Liver (tissue), 8 donors: ENCODE measurements at regions not wholly inside any gene's neighbourhood (a gene's known extent, or its start where the extent isn't known, plus 50 kb on each side); places are given as distances from the start of the nearest gene placed in this dataset.

Source experiments
- DNase-seq: peaks from one replicate; pipeline ENCODE4 v3.0.0-alpha.2; 2017; ENCODE audit warnings: low spot score
- H3K27ac ChIP-seq, 2 donors: one replicate each; pipeline ENCODE4 v1.7.0; 2013; ENCODE audit warnings: inconsistent platforms in 2 of 2, low read length in 2 of 2, control low read depth in 1 of 2, low read depth in 1 of 2, mild to moderate bottlenecking in 1 of 2
- H3K27me3 ChIP-seq, 4 donors: one replicate each; pipeline versions ENCODE4 v1.6.1 to v1.7.0; 2013; ENCODE audit warnings: low read length in 3 of 4, inconsistent platforms in 1 of 4, mild to moderate bottlenecking in 1 of 4, moderate library complexity in 1 of 4; ENCODE audit not compliant: control insufficient read depth in 4 of 4, insufficient read depth in 4 of 4
- H3K36me3 ChIP-seq, 4 donors: one replicate each; pipeline versions ENCODE4 v1.6.1 to v1.7.0; 2013; ENCODE audit warnings: low read length in 3 of 4, mild to moderate bottlenecking in 3 of 4, low read depth in 1 of 4, moderate library complexity in 1 of 4; ENCODE audit not compliant: control insufficient read depth in 4 of 4, insufficient read depth in 3 of 4
- H3K4me1 ChIP-seq, 4 donors: one replicate each; pipeline versions ENCODE4 v1.6.1 to v1.7.0; 2013; ENCODE audit warnings: low read length in 3 of 4, mild to moderate bottlenecking in 3 of 4, moderate library complexity in 1 of 4; ENCODE audit not compliant: control insufficient read depth in 4 of 4, insufficient read depth in 4 of 4
- H3K4me3 ChIP-seq, 3 donors: one replicate each; pipeline versions ENCODE4 v1.6.1 to v1.7.0; 2013; ENCODE audit warnings: low read length in 3 of 3, control low read depth in 1 of 3, low read depth in 1 of 3, mild to moderate bottlenecking in 1 of 3
- H3K9ac ChIP-seq, 2 donors: one replicate each; pipeline ENCODE4 v1.7.0; 2013; ENCODE audit warnings: low read length in 2 of 2, mild to moderate bottlenecking in 2 of 2, moderate library complexity in 2 of 2, control low read depth in 1 of 2, low read depth in 1 of 2
- H3K9me3 ChIP-seq, 4 donors: one replicate each; pipeline versions ENCODE4 v1.6.1 to v1.7.0; 2013; ENCODE audit warnings: low read length in 3 of 4; ENCODE audit not compliant: control insufficient read depth in 4 of 4
- EGR1 ChIP-seq, 2 donors: IDR thresholded peaks; 2 replicates each; pipeline ENCODE4 v1.6.1; 2016 to 2018; ENCODE audit warnings: antibody characterized with exemption in 2 of 2, low read depth in 2 of 2
- FOXA1 ChIP-seq: IDR thresholded peaks from 2 replicates; pipeline ENCODE4 v1.6.1; 2016; ENCODE audit warnings: antibody characterized with exemption
- GABPA ChIP-seq, 2 donors: IDR thresholded peaks in 1 of 2; conservative IDR thresholded peaks in 1 of 2; 2 replicates each; pipeline ENCODE4 v1.6.1; 2016; ENCODE audit warnings: antibody characterized with exemption in 2 of 2, mild to moderate bottlenecking in 1 of 2, moderate library complexity in 1 of 2
- HNF4A ChIP-seq, 2 donors: conservative IDR thresholded peaks; 2 replicates each; pipeline ENCODE4 v1.6.1; 2016; ENCODE audit warnings: antibody characterized with exemption in 2 of 2, mild to moderate bottlenecking in 2 of 2
- HNF4G ChIP-seq: IDR thresholded peaks from 2 replicates; pipeline ENCODE4 v1.6.1; 2016; ENCODE audit warnings: antibody characterized with exemption
- JUND ChIP-seq, 2 donors: IDR thresholded peaks; 2 replicates each; pipeline ENCODE4 v1.6.1; 2016; ENCODE audit warnings: antibody characterized with exemption in 2 of 2
- NR2F2 ChIP-seq: IDR thresholded peaks from 2 replicates; pipeline ENCODE4 v1.6.1; 2016; ENCODE audit warnings: antibody characterized with exemption
- RAD21 ChIP-seq, 2 donors: IDR thresholded peaks; 2 replicates each; pipeline ENCODE4 v1.6.1; 2016; ENCODE audit warnings: antibody characterized with exemption in 2 of 2, mild to moderate bottlenecking in 2 of 2
- RXRA ChIP-seq, 2 donors: IDR thresholded peaks; 2 replicates each; pipeline ENCODE4 v1.6.1; 2017 to 2018; ENCODE audit warnings: antibody characterized with exemption in 2 of 2, mild to moderate bottlenecking in 1 of 2
- SP1 ChIP-seq: IDR thresholded peaks from 2 replicates; pipeline ENCODE4 v1.6.1; 2018; ENCODE audit warnings: antibody characterized with exemption, mild to moderate bottlenecking
- TAF1 ChIP-seq: conservative IDR thresholded peaks from 2 replicates; pipeline ENCODE4 v1.6.1; 2016; ENCODE audit warnings: antibody characterized with exemption, mild to moderate bottlenecking
- YY1 ChIP-seq: IDR thresholded peaks from 2 replicates; pipeline ENCODE4 v1.6.1; 2016; ENCODE audit warnings: antibody characterized with exemption, mild to moderate bottlenecking
- WGBS: extraction: QIAGEN DNeasy Blood & Tissue Kit; methylation state at CpG from one replicate; pipeline ENCODE4 v1.1.7; 2013; 5-methylcytosine and 5-hydroxymethylcytosine counted together
- TF ChIP-seq, protein P1 (sequence below): fragments of 150-350 bp; IDR thresholded peaks from 2 replicates; pipeline ENCODE4 v1.5.1; 2017; ENCODE audit warnings: improper control_type of control experiment, low read depth, low read length; ENCODE audit not compliant: missing input control
- TF ChIP-seq, protein P2 (sequence below): IDR thresholded peaks from 2 replicates; pipeline ENCODE4 v1.6.1; 2016; ENCODE audit warnings: antibody characterized with exemption, mild to moderate bottlenecking
- TF ChIP-seq, protein P3 (sequence below): IDR thresholded peaks from 2 replicates; pipeline ENCODE4 v1.6.1; 2016; ENCODE audit warnings: antibody characterized with exemption
- TF ChIP-seq, protein P4 (sequence below): IDR thresholded peaks from 2 replicates; pipeline ENCODE4 v1.6.1; 2016; ENCODE audit warnings: antibody characterized with exemption
- TF ChIP-seq, protein P5 (sequence below): IDR thresholded peaks from 2 replicates; pipeline ENCODE4 v1.6.1; 2016; ENCODE audit warnings: antibody characterized with exemption
- donor health status: healthy.
- donor health status: healthy.
- donor health status: healthy.
- donor health status: healthy.
- donor health status: healthy.

DNA sequence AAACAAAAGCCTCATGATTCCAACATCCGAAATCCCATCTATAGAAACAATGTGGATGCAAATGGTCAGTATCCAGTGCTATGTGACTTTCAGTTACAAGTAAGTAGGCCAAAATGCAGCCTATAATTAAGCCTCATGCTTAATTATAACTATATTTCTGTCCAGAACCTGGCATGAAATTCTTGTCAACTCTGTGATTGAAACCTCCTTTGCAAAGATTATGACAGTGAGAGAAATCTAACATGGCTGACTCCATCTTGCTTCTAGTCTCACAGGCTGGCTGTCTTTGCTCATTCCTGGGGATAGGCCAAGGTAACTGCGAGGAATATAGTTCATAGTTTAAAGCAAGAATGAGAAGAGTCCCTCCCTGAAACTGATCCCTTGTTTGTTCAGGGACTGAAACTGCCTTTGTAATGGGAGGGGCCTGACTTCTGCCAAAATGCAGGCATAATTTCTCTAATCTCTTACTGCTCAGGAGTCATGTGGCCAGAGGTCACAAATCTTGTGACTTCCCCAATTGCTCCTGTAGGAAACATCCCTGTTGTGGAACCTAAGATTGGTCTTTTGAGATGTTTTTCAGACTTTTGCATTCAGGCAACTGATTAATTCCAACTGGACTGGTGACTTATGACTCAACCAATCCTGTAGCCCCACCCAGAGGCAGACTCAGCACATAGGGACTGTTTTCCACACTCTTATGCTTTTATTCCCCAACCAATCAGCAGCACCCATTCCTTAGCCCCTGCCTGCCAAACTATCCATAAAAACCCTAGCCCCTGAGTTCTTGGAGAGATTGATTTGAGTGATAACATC, 84.5 kb upstream of the TLK1 start:
- no peaks in the 10 kb centered on the region for H3K4me1 ChIP-seq
- 93% methylated on average over 2 of the region's 2 CpGs for WGBS
- H3K36me3 ChIP-seq = no peaks in the 10 kb centered on the region
- TF ChIP-seq FOXA1 = no peak
- TF ChIP-seq RAD21 (IDR thresholded peaks at IDR 0.05) = peak in 1 of 2 donors; percentile 36
- no peaks in the 10 kb centered on the region for H3K27me3 ChIP-seq
- no peak for DNase-seq
- H3K9me3 ChIP-seq = peaks cover 0 to 16% (median 5%) of the 10 kb centered on the region in 4 donors
- no peak overlapping the region for H3K9ac ChIP-seq
- no peak overlapping the region for H3K27ac ChIP-seq
- peak overlapping the region in 1 of 3 donors; percentile 15 for H3K4me3 ChIP-seq

DNA sequence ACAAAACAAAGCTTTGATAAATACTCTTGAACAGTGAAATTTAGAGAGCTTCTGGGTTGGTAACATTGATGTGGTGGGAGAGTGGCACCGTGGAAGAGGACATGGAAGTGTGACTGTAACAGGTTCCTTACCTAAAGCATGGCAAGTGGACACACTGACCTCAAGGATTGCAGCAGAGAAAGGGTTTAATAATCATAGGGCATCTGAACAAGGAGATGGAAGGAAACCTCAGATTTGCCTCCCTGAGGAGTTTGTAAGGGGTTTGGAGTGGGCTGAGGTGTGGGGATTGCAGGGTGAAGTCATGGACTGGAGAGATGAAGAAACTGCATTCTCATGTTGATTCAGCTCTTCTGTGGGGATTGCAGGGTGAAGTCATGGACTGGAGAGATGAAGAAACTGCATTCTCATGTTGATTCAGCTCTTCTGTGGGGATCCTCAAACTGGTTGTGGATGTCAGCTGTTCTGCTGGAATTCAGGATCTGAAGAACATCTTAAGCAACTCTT, 83.8 kb upstream of the TLK1 start:
- WGBS = 87% methylated on average over 1 of the region's 1 CpG
- DNase-seq = no peak
- H3K27me3 ChIP-seq = no peaks in the 10 kb centered on the region
- H3K9me3 ChIP-seq = peaks cover 0 to 16% (median 5%) of the 10 kb centered on the region in 4 donors
- H3K9ac ChIP-seq = no peak overlapping the region
- H3K27ac ChIP-seq = no peak overlapping the region
- no peaks in the 10 kb centered on the region for H3K36me3 ChIP-seq
- H3K4me3 ChIP-seq = no peak overlapping the region
- H3K4me1 ChIP-seq = no peaks in the 10 kb centered on the region
- TF ChIP-seq SP1 (no peak), EGR1 (IDR thresholded peaks at IDR 0.05; ENCODE audit: low read depth in 2 of 2) (no peak), FOXA1 (no peak), HNF4A (conservative IDR thresholded peaks at IDR 0.05) (no peak), YY1 (no peak), RAD21 (IDR thresholded peaks at IDR 0.05) (no peak), RXRA (IDR thresholded peaks at IDR 0.05) (no peak), HNF4G (no peak), TAF1 (no peak), GABPA (IDR thresholded peaks at IDR 0.05 in 1 of 2, conservative IDR thresholded peaks at IDR 0.05 in 1 of 2) (no peak), JUND (IDR thresholded peaks at IDR 0.05) (no peak), NR2F2 (no peak)
- TF ChIP-seq, protein P1, sequence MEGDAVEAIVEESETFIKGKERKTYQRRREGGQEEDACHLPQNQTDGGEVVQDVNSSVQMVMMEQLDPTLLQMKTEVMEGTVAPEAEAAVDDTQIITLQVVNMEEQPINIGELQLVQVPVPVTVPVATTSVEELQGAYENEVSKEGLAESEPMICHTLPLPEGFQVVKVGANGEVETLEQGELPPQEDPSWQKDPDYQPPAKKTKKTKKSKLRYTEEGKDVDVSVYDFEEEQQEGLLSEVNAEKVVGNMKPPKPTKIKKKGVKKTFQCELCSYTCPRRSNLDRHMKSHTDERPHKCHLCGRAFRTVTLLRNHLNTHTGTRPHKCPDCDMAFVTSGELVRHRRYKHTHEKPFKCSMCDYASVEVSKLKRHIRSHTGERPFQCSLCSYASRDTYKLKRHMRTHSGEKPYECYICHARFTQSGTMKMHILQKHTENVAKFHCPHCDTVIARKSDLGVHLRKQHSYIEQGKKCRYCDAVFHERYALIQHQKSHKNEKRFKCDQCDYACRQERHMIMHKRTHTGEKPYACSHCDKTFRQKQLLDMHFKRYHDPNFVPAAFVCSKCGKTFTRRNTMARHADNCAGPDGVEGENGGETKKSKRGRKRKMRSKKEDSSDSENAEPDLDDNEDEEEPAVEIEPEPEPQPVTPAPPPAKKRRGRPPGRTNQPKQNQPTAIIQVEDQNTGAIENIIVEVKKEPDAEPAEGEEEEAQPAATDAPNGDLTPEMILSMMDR = no peak
- TF ChIP-seq, protein P2, sequence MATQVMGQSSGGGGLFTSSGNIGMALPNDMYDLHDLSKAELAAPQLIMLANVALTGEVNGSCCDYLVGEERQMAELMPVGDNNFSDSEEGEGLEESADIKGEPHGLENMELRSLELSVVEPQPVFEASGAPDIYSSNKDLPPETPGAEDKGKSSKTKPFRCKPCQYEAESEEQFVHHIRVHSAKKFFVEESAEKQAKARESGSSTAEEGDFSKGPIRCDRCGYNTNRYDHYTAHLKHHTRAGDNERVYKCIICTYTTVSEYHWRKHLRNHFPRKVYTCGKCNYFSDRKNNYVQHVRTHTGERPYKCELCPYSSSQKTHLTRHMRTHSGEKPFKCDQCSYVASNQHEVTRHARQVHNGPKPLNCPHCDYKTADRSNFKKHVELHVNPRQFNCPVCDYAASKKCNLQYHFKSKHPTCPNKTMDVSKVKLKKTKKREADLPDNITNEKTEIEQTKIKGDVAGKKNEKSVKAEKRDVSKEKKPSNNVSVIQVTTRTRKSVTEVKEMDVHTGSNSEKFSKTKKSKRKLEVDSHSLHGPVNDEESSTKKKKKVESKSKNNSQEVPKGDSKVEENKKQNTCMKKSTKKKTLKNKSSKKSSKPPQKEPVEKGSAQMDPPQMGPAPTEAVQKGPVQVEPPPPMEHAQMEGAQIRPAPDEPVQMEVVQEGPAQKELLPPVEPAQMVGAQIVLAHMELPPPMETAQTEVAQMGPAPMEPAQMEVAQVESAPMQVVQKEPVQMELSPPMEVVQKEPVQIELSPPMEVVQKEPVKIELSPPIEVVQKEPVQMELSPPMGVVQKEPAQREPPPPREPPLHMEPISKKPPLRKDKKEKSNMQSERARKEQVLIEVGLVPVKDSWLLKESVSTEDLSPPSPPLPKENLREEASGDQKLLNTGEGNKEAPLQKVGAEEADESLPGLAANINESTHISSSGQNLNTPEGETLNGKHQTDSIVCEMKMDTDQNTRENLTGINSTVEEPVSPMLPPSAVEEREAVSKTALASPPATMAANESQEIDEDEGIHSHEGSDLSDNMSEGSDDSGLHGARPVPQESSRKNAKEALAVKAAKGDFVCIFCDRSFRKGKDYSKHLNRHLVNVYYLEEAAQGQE = no peak
- TF ChIP-seq, protein P3, sequence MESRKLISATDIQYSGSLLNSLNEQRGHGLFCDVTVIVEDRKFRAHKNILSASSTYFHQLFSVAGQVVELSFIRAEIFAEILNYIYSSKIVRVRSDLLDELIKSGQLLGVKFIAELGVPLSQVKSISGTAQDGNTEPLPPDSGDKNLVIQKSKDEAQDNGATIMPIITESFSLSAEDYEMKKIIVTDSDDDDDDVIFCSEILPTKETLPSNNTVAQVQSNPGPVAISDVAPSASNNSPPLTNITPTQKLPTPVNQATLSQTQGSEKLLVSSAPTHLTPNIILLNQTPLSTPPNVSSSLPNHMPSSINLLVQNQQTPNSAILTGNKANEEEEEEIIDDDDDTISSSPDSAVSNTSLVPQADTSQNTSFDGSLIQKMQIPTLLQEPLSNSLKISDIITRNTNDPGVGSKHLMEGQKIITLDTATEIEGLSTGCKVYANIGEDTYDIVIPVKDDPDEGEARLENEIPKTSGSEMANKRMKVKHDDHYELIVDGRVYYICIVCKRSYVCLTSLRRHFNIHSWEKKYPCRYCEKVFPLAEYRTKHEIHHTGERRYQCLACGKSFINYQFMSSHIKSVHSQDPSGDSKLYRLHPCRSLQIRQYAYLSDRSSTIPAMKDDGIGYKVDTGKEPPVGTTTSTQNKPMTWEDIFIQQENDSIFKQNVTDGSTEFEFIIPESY = no peak
- TF ChIP-seq, protein P4, sequence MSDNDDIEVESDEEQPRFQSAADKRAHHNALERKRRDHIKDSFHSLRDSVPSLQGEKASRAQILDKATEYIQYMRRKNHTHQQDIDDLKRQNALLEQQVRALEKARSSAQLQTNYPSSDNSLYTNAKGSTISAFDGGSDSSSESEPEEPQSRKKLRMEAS = no peak
- TF ChIP-seq, protein P5, sequence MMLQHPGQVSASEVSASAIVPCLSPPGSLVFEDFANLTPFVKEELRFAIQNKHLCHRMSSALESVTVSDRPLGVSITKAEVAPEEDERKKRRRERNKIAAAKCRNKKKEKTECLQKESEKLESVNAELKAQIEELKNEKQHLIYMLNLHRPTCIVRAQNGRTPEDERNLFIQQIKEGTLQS = no peak
